HepG2 (cell line): ENCODE measurements at regions not wholly inside any gene's neighbourhood (a gene's known extent, or its start where the extent isn't known, plus 50 kb on each side); places are given as distances from the start of the nearest gene placed in this dataset.

Source experiments
- BRF2 ChIP-seq: sonication (generic); formaldehyde crosslinking; IDR thresholded peaks from 2 replicates; pipeline ENCODE4 v1.8.1; 2022; ENCODE audit warnings: mild to moderate bottlenecking, missing genetic modification reagents
- CEBPB ChIP-seq: IDR thresholded peaks from 2 replicates; pipeline ENCODE4 v1.6.1; 2011; ENCODE audit warnings: low read depth, low read length, improper control_type of control experiment, borderline replicate concordance
- CTCF ChIP-seq: sonication (generic); formaldehyde crosslinking; IDR thresholded peaks from 2 replicates; pipeline ENCODE4 v1.5.0; 2020; ENCODE audit warnings: mild to moderate bottlenecking, missing genetic modification reagents, moderate library complexity
- EZH2 ChIP-seq: conservative IDR thresholded peaks from 2 replicates; pipeline ENCODE4 v1.6.1; 2012; ENCODE audit warnings: mild to moderate bottlenecking, low read depth, low read length, moderate library complexity
- NR2F1 ChIP-seq, 2 experiments: fragments of 450-650 bp in 1 of 2; formaldehyde crosslinking in 1 of 2; IDR thresholded peaks; 2 replicates each; pipeline versions ENCODE4 v1.5.0 to v1.6.1; 2016 to 2020; ENCODE audit warnings: mild to moderate bottlenecking in 1 of 2, missing compliant biosample characterization in 1 of 2, missing genetic modification reagents in 1 of 2, moderate library complexity in 1 of 2
- SALL1 ChIP-seq: sonication (generic); formaldehyde crosslinking; IDR thresholded peaks from 2 replicates; pipeline ENCODE4 v1.8.0; 2022; ENCODE audit warnings: mild to moderate bottlenecking, missing genetic modification reagents
- ZBTB33 ChIP-seq: sonication (generic); formaldehyde crosslinking; IDR thresholded peaks from 2 replicates; pipeline ENCODE4 v1.4.0; 2020; ENCODE audit warnings: missing genetic modification reagents
- ZBTB49 ChIP-seq: sonication (generic); formaldehyde crosslinking; IDR thresholded peaks from 2 replicates; pipeline ENCODE4 v1.4.0; 2020; ENCODE audit warnings: missing genetic modification reagents, borderline replicate concordance
- ZKSCAN1 ChIP-seq: fragments of 150-350 bp; IDR thresholded peaks from 2 replicates; pipeline ENCODE4 v1.6.1; 2014; ENCODE audit warnings: low read length
- ZNF263 ChIP-seq: sonication (generic); formaldehyde crosslinking; IDR thresholded peaks from 2 replicates; pipeline ENCODE4 v1.4.0; 2020; ENCODE audit warnings: missing genetic modification reagents
- ZNF879 ChIP-seq: sonication (generic); formaldehyde crosslinking; IDR thresholded peaks from 2 replicates; pipeline ENCODE4 v1.8.1; 2023; ENCODE audit warnings: missing genetic modification reagents

- TF ChIP-seq EZH2 (no peak), BRF2 (no peak), ZNF879 (CRISPR knock-in tag) (no peak), CTCF (CRISPR knock-in tag) (no peak), ZNF263 (CRISPR knock-in tag) (no peak), ZKSCAN1 (no peak), NR2F1 (CRISPR knock-in tag; IDR thresholded peaks at IDR 0.05) (no peak), ZBTB49 (CRISPR knock-in tag) (no peak), ZBTB33 (CRISPR knock-in tag) (no peak), SALL1 (no peak), CEBPB (no peak)
Observed at GRCh38 chr12:113591480-113591974, 119.9 kb upstream of the LHX5 start.
